NCI-H1105 treated with DMSO at 0.1 percent for 48 hours (cell line): ENCODE measurements at regions not wholly inside any gene's neighbourhood (a gene's known extent, or its start where the extent isn't known, plus 50 kb on each side); places are given as distances from the start of the nearest gene placed in this dataset.

Experiments used
- DNase-seq: peaks from one replicate; lab custom pipeline; 2025; lab: John Stamatoyannopoulos, UW

GRCh38 chr18:65547046-65547445, 203.8 kb upstream of the CDH7 start:
- no peak for DNase-seq

GRCh38 chr18:65544701-65545100, 206.1 kb upstream of the CDH7 start:
- DNase-seq = no peak

- peak; percentile 57 for DNase-seq
Observed at GRCh38 chr18:65527879-65528633, 222.8 kb upstream of the CDH7 start.

- DNase-seq = no peak
Observed at GRCh38 chr18:65526099-65526498, 224.7 kb upstream of the CDH7 start.

GRCh38 chr18:65523461-65523860, 227.4 kb upstream of the CDH7 start:
- DNase-seq = no peak

GRCh38 chr18:65522907-65523306, 227.9 kb upstream of the CDH7 start:
- no peak for DNase-seq

- no peak for DNase-seq
Observed at GRCh38 chr18:65516209-65516608, 234.6 kb upstream of the CDH7 start.

GRCh38 chr18:65498605-65499004, 252.2 kb upstream of the CDH7 start:
- DNase-seq = no peak

GRCh38 chr18:65487569-65487968, 263.2 kb upstream of the CDH7 start:
- DNase-seq = no peak

- DNase-seq = no peak
Observed at GRCh38 chr18:65477455-65477854, 273.4 kb upstream of the CDH7 start.

GRCh38 chr18:65468881-65469280, 281.9 kb upstream of the CDH7 start:
- DNase-seq = no peak

- no peak for DNase-seq
Observed at GRCh38 chr18:65464361-65464760, 286.5 kb upstream of the CDH7 start.

GRCh38 chr18:65459741-65460140, 291.1 kb upstream of the CDH7 start:
- DNase-seq = no peak

- DNase-seq = no peak
Observed at GRCh38 chr18:65458871-65459270, 291.9 kb upstream of the CDH7 start.

- no peak for DNase-seq
Observed at GRCh38 chr18:65439188-65439587, 311.6 kb upstream of the CDH7 start.

GRCh38 chr18:65436430-65436829, 314.4 kb upstream of the CDH7 start:
- no peak for DNase-seq

GRCh38 chr18:65435534-65435933, 315.3 kb upstream of the CDH7 start:
- DNase-seq = no peak

- DNase-seq = no peak
Observed at GRCh38 chr18:65429601-65430000, 321.2 kb upstream of the CDH7 start.

- DNase-seq = no peak
Observed at GRCh38 chr18:65425366-65425765, 325.4 kb upstream of the CDH7 start.

GRCh38 chr18:65423776-65424175, 327.0 kb upstream of the CDH7 start:
- DNase-seq = no peak

- no peak for DNase-seq
Observed at GRCh38 chr18:65422544-65423136, 328.2 kb upstream of the CDH7 start.

- no peak for DNase-seq
Observed at GRCh38 chr18:65415098-65415497, 335.7 kb upstream of the CDH7 start.

GRCh38 chr18:65414501-65414900, 336.3 kb upstream of the CDH7 start:
- no peak for DNase-seq

GRCh38 chr18:65411061-65411460, 339.8 kb upstream of the CDH7 start:
- peak; percentile 81 for DNase-seq
